GM12874 (cell line): ENCODE measurements at regions not wholly inside any gene's neighbourhood (a gene's known extent, or its start where the extent isn't known, plus 50 kb on each side); places are given as distances from the start of the nearest gene placed in this dataset.

ENCODE experiments used
- TF ChIP-seq, protein P1 (sequence below): IDR thresholded peaks from 2 replicates; pipeline ENCODE4 v1.5.1; 2011; ENCODE audit warnings: low read depth, mild to moderate bottlenecking, control low read depth, low read length, moderate library complexity; ENCODE audit not compliant: insufficient read depth

DNA sequence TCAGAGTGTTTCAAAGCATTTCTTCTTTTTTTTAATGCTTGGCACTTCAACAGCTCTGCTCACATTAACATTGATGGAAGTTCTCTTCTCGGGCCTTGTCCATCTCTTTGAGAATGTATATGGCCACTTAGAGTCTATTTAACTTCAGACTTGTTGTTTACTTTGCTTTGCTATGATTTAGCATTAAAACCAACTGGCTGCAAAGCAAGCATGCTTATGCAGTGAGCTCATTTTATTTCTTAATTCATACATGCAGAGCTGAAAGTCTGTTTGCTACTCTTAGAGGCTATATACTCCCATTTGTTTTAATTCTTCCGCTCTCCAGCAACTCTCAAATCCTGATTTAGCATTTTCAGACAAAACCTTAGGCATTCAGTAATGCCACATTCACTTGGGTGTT lies 107.6 kb upstream of the PACRGL start:
- TF ChIP-seq, protein P1, sequence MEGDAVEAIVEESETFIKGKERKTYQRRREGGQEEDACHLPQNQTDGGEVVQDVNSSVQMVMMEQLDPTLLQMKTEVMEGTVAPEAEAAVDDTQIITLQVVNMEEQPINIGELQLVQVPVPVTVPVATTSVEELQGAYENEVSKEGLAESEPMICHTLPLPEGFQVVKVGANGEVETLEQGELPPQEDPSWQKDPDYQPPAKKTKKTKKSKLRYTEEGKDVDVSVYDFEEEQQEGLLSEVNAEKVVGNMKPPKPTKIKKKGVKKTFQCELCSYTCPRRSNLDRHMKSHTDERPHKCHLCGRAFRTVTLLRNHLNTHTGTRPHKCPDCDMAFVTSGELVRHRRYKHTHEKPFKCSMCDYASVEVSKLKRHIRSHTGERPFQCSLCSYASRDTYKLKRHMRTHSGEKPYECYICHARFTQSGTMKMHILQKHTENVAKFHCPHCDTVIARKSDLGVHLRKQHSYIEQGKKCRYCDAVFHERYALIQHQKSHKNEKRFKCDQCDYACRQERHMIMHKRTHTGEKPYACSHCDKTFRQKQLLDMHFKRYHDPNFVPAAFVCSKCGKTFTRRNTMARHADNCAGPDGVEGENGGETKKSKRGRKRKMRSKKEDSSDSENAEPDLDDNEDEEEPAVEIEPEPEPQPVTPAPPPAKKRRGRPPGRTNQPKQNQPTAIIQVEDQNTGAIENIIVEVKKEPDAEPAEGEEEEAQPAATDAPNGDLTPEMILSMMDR: no peak

DNA sequence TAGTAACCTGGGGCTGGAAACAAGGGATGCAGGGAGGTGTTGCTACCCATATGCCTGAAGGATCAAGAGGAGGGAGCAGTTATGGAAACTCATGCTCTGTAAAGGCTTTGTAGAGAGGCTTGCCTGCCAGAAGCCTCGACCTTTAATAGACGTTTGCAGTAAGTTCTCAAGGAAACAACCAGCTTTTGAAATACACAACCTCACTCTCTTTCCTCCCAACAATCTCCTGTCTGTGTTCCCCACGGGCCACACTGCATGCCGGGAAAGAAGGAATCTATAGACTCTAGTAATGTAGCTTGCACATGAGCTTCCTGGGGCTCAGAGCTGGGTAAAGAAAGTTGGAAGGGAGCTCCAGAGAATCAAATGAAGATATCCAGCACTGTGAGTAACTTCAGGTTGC lies 101.6 kb upstream of the PACRGL start:
- TF ChIP-seq, protein P1: no peak

DNA sequence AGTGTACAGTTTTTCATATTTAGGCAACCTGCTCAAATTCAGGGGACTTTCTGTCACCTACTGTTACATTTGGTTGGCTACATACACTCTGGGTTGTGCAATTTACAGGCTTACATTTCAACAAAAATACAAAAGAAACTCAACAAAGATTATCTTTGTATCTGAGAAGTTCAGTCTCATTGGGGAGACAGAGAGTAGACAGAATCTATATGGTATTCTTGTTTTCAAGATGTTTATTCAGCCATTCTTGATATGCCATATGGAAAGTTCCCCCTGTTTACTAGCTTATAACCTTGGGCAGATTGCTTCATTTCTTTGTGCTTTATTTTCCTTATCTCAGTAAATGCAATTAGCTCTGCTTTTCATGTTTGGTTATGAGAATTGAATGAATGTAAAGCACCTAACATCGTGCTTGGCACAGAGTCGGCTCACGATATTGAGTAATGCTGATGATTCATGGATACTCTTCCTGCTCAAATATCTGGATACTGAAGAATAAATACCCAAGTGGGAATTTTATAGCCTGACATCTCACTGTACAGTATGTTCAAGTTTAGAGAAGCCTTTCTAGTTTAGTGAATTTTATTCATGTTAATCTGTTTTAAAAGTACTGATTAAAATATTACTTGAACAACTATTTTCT lies 96.5 kb upstream of the PACRGL start:
- TF ChIP-seq, protein P1: no peak

DNA sequence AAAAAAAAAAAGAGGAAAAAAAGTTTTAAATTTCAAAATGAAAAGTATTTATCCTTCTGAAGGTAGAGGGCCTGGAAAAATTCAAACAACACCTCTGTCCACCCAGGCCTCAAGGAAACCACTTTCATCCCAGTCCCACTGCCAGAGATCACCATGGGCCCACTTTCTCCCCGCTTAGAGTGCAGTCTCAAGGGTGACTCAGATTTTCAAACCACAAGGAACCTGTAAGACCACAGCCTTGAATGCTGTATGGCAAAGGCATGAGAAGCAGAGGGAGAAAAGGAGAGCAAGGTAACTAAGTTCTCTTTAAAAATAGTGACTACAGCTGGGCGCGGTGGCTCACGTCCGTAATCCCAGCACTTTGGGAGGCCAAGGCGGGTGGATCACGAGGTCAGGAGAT lies 87.9 kb upstream of the PACRGL start:
- TF ChIP-seq, protein P1: no peak

DNA sequence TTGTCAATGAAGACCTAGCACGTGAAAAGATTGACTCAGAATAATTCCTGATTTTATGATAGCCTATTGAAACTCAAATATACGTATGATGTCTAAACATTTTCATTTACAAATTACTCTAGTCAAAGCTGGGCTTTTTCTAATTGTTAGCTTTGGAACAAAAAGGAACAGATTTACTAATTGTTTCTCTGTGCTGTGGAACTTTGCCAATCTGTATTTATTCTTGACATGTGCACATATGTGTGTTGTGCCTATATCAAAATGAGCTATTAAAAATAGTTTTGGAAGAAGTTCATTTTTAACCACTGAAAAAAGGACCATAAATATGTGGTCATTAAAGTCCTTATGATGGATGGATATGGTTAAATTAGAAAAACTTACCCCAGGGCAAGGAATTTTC lies 85.4 kb upstream of the PACRGL start:
- TF ChIP-seq, protein P1: no peak

DNA sequence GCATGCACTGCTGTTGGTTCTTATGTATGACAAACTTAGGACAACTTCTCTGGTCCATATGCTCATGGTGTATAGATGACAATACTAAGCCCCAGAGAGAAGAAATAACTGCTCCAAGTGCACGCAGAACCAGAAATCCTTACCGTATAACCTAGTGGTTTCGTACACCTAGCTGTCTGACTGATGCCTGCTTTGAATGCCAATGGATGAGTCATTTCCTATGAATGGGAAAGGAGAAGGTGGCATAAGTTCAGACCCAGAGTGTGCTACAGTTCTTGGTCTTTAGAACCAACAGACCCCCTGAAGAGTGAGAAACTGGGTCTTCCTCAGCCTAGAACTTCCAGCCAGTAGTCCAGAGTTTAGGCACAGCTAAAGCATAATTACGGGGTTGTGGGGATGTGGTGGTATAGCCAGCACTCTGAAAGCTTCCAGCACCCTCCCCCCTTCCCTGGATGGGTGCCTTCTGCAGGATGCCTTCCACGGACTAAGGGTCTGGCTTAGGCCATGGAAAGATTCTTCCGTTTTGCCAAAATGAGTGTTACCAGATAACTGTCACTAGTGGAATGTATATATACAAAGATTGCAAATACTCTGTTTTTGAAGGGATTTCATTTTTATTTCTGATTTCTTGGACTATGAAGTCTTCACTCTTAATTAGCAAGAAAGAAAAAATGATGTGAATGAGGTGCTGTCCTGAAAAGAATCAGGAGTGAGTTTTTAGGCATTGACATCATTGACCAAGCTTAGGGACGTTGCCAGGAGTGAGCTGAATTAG lies 84.6 kb upstream of the PACRGL start:
- TF ChIP-seq, protein P1: no peak

DNA sequence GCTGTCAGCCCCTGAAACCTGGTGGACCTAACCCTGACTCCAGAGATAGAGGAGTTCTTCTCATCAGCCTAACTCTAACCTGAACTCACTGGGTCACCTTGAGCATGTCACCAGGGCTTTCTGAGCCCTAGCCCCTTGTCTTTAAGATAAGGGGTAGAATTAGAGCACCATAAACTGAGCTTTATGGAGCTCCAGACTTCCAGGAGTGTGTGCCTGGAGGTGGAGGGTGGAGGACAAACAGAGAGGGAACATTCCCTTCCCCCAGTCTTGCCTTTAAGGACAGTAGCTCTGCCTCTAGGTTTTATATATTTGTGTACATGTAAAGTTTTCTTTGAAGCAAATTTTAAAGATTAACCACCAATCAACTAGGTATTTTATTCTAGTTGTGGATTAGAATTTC lies 83.9 kb upstream of the PACRGL start:
- TF ChIP-seq, protein P1: no peak
